HG03108 (cell line): ENCODE measurements at regions not wholly inside any gene's neighbourhood (a gene's known extent, or its start where the extent isn't known, plus 50 kb on each side); places are given as distances from the start of the nearest gene placed in this dataset.
"Not testable (repeated sequence)": the region's sequence is repeated elsewhere in the genome, so short reads cannot be mapped to it uniquely, and the experiment has no call there.

Experiments used
- ATAC-seq: cut with Tn5 transposase; IDR thresholded peaks from one replicate; pipeline ENCODE4 v1.9.1; 2021; ENCODE audit warnings: moderate library complexity; ENCODE audit not compliant: unreplicated experiment

DNA sequence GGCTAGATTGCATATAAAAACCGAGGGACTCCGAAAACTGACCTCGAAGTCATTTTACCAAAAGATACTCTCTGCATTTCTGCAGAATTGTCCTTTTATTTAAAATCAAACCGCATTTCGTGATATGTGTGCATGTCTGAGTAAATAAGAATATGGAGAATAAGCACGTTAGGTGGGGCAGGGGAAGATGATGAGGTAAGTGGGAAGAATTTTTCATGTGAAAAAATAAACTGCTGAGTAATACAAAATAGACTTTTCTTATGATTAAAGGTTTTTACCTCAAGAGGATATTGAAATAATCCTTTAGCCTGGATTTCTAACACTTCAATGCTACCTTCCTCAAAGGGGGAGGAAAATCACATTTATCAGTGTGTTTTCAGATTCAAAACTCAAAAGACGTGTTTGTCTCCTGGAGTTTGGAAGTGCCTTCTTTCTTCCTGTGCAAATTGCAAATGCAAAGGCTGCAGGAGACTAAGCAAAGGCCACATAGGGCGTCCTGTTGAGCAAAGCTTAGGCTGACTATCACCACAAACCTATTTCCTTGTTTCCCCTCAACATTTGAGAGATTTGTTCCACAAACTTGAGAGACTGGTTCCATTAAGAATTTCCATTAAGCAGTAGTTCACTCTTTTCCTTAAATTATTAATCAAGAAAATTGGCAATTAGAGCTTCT, 813.5 kb downstream of the MCTP2 start:
- no peak for ATAC-seq

DNA sequence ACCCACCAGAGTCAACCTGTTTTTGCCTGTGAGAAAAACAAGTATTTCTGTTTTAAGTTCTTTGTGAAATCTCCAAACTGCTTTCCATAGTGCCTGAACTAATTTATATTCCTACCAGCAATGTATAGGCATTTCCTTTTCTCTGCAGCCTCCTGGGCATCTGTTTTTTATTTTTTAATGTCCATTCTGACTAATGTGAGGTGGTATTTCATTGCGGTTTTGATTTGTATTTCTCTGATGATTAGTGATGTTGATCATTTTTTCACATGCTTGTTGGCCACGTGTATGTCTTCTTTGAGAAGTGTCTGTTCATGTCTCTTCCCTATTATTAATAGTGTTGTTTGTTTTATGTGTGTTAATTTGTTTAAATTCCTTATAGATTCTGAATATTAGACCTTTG, 820.5 kb downstream of the MCTP2 start:
- ATAC-seq, result no peak

DNA sequence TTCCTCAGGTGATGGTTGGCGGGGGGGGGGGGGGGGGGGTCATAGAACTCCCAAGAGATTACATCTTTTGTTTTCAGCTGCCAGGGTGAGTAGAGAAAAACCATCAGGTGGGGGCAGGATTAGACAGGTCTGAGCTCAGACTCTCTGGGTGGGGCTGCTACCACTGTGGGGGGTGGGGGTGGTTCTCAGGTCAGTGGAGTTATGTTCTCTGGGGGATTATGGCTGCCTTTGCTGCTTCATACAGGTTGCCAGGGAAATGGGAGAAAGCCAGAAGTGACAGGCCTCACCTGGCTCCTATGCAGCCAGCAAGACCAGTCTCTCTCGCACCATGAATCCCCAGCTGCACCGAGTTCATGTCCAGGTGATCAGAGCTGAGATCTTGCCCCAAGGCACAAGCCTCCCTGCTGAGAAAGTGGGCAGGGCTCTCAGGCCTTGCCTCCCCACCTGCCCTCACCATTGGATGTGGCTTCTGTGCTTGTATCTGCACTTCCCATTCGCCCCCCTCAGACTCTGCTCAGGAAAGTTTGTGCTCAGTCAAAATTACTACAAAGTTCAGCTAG, 828.1 kb downstream of the MCTP2 start:
- no peak for ATAC-seq

DNA sequence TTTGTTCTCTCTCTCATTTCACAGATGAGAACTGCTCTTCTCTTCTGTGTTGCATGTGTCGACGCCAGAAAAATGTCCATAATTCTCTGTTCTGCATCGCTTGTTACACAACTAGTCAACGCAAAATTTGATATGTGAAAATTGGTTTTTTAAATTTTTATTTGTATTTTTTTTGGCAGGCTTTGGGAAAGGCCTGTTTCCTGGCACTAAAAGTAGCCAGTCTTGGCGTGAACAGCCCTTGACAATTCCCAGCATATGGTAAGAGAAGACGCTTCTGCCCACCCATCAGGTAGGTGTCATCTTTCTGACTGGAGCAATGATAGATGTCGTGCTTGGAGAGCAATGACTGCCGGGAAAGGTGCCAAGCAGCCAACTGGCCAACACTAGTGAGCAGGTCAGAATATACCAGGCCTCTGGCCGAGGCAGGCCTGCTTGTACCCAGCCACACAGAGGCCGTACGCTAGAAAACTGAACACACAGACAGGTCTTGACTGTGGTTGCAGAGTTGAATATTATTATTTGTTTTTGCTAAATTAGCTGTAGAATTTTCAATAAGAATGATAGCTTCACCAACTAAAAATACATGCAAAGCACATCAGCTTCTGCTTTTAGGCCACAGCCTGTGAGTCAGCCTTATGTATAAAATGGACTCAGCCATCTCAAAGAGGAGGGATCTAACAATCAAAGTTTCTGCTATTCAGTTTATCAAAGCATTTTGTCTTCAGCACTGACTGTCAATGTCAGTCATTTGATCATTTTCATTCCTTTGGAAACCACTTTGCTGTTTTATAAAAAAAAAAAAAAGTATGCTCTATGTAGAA, 837.5 kb downstream of the MCTP2 start:
- no peak for ATAC-seq

DNA sequence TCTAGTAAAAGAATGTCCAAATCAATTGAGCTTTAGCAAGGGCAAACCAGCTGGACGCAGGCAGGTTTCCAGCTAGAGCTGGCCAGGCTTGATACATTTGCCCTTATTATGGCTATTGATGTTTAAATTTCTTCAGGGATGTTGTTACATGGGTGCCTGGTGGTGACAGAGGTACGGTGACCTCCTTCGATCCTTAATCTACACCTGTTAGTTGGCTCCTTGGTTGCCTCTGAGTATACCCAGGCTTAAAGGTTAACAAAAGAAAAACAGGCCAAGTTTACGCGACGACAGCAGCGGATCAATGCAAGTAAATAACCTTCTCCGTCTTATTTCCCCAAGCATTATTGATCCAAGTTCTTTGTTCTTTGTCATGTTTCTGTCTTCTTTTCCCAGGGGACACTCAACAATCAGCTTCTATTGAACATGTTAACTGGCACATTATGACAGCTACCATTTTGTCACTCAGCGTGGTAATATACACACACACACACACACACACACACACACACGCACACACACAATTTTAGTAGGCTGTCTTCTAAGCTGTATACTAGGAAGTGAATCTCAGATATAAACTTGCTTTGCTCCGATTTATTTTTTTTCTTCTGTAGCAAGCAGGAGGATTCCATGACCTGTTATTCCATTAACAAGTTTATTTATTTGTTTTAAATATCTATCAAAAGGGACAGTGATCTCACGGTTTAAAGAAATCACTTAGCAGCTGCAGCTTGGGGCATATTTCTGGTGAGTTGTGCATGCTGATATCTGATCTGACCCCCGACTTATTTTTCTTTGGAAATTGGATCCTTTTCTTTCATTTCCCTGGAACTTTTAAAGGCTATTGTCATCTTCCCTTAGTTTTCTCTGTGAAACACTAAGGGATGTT, 844.7 kb downstream of the MCTP2 start:
- no peak for ATAC-seq

DNA sequence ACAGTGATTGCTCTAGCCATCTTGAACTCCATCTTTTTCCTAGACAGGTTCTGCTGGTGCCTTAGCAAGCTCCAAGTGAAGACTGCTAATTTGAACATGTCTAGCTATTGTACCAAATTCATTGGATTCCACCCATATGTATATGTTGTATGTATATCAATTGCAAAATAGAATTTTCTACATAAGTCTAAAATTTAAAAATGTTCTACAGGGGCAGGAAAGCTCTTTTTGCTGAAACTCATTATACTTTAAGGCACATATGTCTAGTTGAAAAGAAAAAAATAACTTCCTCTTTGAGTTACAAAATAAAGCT, 845.3 kb downstream of the MCTP2 start:
- no peak for ATAC-seq

DNA sequence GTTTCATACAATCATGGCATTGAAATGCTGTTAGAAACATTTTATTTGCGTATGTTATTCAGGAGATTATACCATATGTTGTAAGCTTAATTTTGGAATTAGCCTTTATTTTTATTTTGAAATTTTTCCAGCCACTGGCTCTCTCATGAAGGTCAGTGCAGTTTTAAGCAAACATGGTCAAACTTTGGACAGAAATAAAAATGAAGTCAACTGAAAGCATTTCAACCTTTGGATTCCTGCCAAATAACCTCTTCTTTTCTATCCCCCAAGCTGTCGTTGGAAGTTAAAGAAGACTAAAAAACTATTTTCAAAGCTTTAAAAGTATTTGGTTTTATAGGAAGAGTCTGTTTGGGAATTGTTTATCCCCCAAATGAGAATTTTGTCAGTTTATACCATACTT, 846.6 kb downstream of the MCTP2 start:
- no peak for ATAC-seq

DNA sequence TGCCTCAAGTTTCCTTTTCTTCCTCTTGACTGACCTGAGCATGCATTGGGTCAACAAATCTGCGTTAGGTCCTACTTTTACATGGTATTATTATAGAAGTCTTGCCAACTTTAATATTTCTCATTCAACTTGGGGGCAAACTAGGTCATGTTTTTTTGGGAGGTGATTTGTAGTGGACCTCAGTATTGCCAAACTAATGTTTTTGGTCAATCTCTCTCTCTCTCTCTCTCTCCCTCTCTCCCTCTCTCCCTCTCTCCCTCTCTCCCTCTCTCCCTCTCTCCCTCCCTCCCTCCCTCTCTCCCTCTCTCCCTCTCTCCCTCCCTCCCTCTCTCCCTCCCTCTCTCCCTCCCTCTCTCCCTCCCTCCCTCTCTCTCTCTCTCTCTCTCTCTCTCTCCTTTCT, 848.9 kb downstream of the MCTP2 start:
- not testable (repeated sequence) for ATAC-seq

DNA sequence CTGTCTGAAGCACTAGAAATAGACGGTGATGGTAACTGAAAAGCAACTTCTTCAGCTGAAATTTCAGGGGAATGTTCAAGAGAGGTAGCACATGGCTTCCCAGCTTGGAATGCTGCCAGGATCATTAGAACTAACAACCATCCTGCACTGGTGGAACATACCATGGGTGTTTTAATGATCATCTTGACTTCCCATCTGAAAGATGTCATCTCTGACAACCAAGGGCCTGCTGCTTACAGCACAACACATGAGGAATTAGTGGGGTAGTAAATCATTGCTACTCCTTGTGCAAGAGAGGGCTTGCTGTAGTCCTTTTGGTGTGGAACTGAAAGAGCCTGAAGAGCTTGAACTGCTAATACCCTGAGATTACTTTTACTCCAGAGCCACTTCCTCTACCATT, 853.7 kb downstream of the MCTP2 start:
- no peak for ATAC-seq

DNA sequence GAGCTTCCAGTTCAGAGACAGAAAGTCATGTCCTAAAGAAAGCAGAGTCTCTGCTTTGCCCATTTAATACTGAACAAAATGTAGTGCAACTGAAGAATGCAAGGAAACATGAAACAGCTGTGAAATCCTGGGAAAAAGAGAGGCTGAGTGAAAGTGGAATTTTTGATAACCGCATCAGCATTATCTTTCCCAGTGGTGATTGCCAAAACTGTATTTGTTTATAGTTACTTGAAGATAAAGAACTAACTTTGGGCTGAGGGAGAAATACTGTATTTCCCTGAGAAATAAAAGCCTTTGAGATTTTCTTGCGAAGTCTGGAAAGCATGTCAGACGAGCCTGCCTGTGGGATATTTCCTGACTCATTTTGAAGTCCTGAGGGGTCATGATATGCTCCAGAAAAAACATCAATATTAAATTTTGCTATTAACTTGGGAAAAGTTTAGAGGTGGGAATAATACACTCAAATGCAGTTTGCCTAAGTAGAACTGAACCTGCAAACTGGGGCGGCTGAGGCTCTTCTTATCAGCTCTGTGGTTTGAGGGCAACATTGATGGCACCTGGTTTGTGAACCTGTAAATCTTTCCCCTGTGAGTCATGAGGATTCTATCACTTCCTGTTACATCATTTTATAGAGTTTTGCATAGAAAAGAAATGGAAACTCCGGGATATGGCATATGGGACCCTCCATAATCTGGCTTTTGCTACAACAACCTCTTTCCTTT, 855.3 kb downstream of the MCTP2 start:
- no peak for ATAC-seq

DNA sequence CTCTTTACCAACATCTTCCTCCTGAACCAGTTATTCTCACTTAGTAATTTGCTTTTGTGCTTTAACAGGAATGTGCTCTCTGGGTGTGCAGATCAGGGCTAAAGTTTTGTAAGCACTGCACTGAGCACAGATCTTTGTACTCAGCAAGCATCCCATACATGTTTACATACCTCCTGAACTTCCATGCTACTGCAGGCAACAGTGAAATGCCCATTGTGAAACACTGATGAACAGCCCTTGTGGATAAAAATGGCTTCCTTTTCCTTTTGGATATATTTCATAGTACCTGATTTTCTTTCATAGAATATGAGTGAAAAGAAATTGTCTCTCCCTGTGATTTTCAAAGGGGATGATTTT, 855.9 kb downstream of the MCTP2 start:
- ATAC-seq, result no peak

DNA sequence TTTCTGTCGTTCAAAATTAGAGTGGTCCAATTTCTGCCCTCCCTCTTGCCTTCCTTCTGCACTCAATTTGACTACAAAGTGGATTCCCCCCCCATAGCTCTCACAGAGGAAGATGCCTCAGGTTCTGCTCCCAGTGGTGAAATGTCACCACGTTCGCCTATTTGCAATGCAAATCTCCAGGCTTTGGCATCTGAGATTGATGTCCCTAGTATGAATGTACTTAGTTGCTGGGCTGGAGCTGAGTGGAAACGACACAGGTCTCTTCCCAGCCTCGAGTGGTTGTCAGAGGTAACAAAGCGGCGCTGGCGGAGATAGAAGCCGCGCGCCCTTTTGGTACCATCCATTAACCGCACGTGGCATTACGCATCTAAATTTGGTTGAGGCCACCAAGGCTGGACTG, 860.1 kb downstream of the MCTP2 start:
- ATAC-seq, result no peak

DNA sequence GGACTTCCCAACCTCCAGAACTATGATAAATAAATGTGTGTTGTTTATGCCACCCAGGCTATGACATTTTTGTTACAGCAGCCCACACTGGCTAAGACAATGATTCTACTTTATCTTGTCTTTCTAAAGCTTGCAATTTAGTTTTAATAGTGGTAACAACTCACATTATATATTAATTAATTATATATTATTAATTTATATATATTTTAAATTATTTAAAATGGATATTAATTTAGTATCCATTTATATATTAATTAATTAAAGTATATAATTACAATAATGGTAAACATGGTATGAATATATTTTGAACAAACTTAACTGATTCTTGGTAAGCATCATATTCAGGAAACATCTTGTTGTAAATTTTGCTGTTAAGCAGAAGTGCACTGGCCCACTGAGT, 863.9 kb downstream of the MCTP2 start:
- no peak for ATAC-seq

DNA sequence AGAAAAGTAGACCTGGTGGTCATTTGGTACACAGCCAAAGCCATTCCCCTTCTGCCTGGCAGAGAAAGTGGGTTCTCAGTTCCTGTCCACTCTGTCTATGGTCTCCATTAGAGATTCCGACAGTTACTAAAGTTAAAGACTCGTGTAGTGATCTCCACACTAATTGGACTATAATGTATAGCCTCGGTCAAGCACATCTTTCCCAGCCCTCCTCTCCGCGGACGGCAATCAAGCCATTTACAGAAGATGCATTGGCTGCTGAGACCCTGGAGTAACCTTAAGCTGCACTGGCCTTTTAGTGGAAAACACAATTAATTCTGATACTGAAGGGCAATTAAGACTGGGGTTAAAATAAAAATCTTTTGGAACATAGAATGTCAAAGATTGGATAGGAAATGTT, 865.3 kb downstream of the MCTP2 start:
- ATAC-seq, result no peak

DNA sequence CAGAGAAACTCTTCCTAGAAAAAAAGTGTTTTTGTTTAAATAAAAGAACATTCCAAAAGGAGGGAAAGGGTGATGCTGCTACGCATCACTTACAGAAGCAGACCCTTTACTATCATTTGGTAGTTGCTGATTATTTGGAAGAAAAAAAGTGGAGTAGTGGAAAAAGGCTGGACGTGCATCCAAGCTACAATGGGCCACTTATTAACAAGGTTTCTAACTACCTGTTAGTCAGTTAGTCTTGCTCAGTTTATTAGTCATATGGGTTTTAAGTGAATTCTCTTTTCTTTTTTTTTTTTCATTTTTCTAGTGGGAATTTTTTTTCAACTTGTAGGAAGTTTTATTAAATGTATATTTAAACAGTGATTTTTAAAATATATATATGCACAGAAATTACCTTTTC, 866.0 kb downstream of the MCTP2 start:
- no peak for ATAC-seq

DNA sequence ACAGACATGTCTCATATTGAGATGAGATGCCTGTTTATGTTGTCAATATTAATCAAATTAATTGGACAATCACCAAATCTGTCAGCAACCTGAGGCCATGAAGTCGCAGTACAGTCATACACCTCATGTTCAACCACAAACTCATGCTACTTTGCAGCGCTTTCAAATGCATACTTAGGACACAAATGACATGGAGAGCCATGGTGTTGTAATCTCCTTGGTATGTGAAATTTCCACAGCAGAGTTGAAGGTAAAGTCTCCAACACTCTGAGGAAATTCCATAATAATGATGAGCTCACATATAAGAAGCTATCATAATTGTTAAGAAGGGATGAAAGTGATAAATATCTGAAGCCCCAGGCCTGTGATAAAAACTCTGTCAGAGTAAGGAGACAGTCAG, 873.9 kb downstream of the MCTP2 start:
- ATAC-seq, result no peak

DNA sequence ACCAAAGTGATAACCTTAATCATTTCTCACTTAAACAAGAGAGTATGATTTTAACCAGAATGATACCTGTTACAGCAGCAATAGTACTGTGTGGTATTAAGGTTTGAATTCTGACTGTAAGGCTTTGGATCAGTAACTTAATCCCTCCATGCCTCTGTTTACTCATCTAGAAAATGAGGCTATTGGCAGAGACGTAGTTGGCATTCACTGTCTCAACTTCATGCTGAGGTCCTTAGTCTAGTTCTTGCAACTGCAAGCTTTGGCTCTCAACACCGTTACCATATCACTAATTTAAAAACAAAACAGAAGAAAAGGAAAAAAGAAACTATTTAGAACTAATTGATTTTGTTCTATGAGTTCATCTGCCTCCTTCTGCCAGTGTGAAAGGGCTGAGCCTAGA, 875.4 kb downstream of the MCTP2 start:
- ATAC-seq, result no peak

DNA sequence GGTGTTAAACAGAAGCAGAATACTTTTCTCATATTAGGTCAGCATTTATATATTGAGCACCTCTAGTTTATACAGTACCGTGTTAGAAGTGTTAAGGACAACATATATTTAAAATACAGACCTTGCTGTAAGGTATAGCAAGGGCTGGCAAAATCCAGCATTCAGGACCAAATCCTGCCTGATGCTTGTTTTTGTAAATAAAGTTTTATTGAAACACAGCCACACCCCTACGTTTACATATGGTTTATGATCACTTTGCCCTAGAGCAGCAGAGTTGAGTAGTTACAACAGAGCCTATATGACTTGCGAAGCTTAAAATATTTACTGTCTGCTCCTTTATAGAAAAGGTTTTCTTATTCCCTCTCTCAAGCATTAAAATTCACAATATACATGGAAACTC, 877.3 kb downstream of the MCTP2 start:
- no peak for ATAC-seq

DNA sequence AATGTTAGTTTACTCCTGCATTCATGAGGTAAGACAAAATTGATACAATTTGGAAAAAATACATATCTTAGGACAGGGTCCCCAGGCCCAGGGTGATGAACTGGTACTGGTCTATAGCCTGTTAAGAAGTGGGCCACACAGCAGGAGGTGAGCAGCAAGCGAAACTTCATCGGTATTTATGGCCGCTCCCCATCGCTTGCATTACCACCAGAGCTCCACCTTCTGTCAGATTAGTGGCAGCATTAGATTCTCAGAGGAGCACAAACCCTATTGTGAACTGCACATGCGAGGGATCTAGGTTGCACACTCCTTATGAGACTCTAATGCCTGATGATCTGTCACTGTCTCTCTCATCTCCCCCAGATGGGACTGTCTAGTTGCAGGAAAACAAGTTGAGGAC, 880.6 kb downstream of the MCTP2 start:
- ATAC-seq, result no peak

DNA sequence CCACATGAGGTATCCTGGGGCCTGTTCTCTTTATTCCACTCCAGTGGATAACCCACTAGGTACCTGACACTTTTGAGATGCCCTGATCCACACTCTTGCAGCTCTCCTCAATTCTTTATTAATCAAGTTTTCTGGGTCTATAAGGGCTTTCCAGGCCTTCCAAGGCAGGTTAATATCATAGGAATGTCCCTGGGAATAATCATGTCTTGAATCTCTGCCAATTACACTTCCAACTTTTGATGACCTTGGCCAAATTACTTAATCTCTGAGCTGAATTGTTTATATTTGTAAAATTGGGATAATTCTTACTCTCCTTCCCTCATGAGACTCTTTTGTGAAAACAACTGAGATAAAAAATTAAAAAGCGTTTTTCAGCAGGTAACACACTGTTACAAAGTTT, 881.7 kb downstream of the MCTP2 start:
- no peak for ATAC-seq

DNA sequence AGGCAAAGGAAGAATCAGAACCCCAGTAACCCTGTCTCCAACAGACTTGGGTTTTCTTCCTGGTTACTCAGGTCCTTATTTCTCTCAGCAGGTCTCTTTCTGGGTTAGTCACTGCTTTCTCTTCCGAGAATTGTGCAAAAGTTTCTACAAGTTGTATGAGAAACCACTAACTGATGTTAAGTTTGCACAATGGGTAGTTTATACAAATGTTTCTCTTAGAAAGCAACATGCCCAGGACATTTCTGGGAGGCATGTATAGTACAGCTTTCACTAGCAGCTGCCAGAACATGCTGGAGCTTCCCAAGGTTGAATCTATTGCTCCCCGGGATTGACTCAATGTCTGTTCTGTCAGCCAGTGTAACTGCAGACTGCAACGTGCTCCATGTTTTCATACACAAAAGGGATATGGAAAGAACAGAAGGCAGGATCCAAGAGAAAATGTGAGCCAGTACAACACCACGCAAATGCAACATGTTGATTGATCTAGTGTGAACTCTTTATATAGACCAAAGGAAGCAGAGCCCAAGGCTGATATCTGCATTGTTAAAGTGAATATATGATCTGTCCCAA, 887.8 kb downstream of the MCTP2 start:
- no peak for ATAC-seq
